ENCODE measurements at regions not wholly inside any gene's neighbourhood (a gene's known extent, or its start where the extent isn't known, plus 50 kb on each side); places are given as distances from the start of the nearest gene placed in this dataset.

GRCh38 chr2:226411205-226411604 is 388.4 kb downstream of the IRS1 start:
- no peak for TF ChIP-seq CTCF (IDR thresholded peaks at IDR 0.05; ENCODE audit: control extremely low read depth, extremely low read depth)
- H3K4me3 ChIP-seq = no peak overlapping the region
- peaks cover 0 to 10% (median 4%) of the 10 kb centered on the region in 5 donors for H3K4me1 ChIP-seq (ENCODE audit: control insufficient read depth in 5 of 5, insufficient read depth in 5 of 5, low read length in 5 of 5)
- H3K9me3 ChIP-seq (ENCODE audit: control insufficient read depth in 4 of 4, insufficient read depth in 3 of 4, low read length in 3 of 4) = no peaks in the 10 kb centered on the region
- no peak overlapping the region for H3K27ac ChIP-seq (ENCODE audit: low read depth in 1 of 2, low read length in 1 of 2)
- ATAC-seq (ENCODE audit: insufficient read depth, low FRiP score) (no peak), DNase-seq (no peak)
- 73 to 87% methylated on average over 3 of the region's 3 CpGs for WGBS, 2 donors
- H3K27me3 ChIP-seq (ENCODE audit: control insufficient read depth in 3 of 3, insufficient read depth in 3 of 3, low read length in 2 of 3) = no peaks in the 10 kb centered on the region
- H3K36me3 ChIP-seq (ENCODE audit: control insufficient read depth in 4 of 4, insufficient read depth in 4 of 4, low read length in 4 of 4) = no peaks in the 10 kb centered on the region
- H3K9ac ChIP-seq (ENCODE audit: insufficient read depth in 1 of 2, low read length in 2 of 2) = no peak overlapping the region

- H3K9ac ChIP-seq (ENCODE audit: insufficient read depth in 1 of 2, low read length in 2 of 2) = no peak overlapping the region
- 59 to 63% methylated on average over 4 of the region's 4 CpGs for WGBS, 2 donors
- peaks cover 0 to 10% (median 4%) of the 10 kb centered on the region in 5 donors for H3K4me1 ChIP-seq (ENCODE audit: control insufficient read depth in 5 of 5, insufficient read depth in 5 of 5, low read length in 5 of 5)
- H3K27me3 ChIP-seq (ENCODE audit: control insufficient read depth in 3 of 3, insufficient read depth in 3 of 3, low read length in 2 of 3) = no peaks in the 10 kb centered on the region
- TF ChIP-seq CTCF (IDR thresholded peaks at IDR 0.05; ENCODE audit: control extremely low read depth, extremely low read depth) = no peak
- DNase-seq (peak in 2 of 3 donors; percentile 68 to 74), ATAC-seq (ENCODE audit: insufficient read depth, low FRiP score) (no peak)
- H3K36me3 ChIP-seq (ENCODE audit: control insufficient read depth in 4 of 4, insufficient read depth in 4 of 4, low read length in 4 of 4) = no peaks in the 10 kb centered on the region
- H3K9me3 ChIP-seq (ENCODE audit: control insufficient read depth in 4 of 4, insufficient read depth in 3 of 4, low read length in 3 of 4) = no peaks in the 10 kb centered on the region
- no peak overlapping the region for H3K4me3 ChIP-seq
- H3K27ac ChIP-seq (ENCODE audit: low read depth in 1 of 2, low read length in 1 of 2) = no peak overlapping the region
Observed at GRCh38 chr2:226410247-226410835, 389.3 kb downstream of the IRS1 start.

GRCh38 chr2:226409134-226409533 is 390.5 kb downstream of the IRS1 start:
- peaks cover 0 to 7% (median 4%) of the 10 kb centered on the region in 5 donors for H3K4me1 ChIP-seq (ENCODE audit: control insufficient read depth in 5 of 5, insufficient read depth in 5 of 5, low read length in 5 of 5)
- no peak for ATAC-seq (ENCODE audit: insufficient read depth, low FRiP score)
- TF ChIP-seq CTCF (IDR thresholded peaks at IDR 0.05; ENCODE audit: control extremely low read depth, extremely low read depth) = no peak
- no peaks in the 10 kb centered on the region for H3K27me3 ChIP-seq (ENCODE audit: control insufficient read depth in 3 of 3, insufficient read depth in 3 of 3, low read length in 2 of 3)
- no peak overlapping the region for H3K9ac ChIP-seq (ENCODE audit: insufficient read depth in 1 of 2, low read length in 2 of 2)
- H3K9me3 ChIP-seq (ENCODE audit: control insufficient read depth in 4 of 4, insufficient read depth in 3 of 4, low read length in 3 of 4) = no peaks in the 10 kb centered on the region
- WGBS, 2 donors = 83 to 93% methylated on average over 1 of the region's 1 CpG
- no peak overlapping the region for H3K4me3 ChIP-seq
- H3K27ac ChIP-seq (ENCODE audit: low read depth in 1 of 2, low read length in 1 of 2) = no peak overlapping the region
- DNase-seq = no peak
- H3K36me3 ChIP-seq (ENCODE audit: control insufficient read depth in 4 of 4, insufficient read depth in 4 of 4, low read length in 4 of 4) = no peaks in the 10 kb centered on the region

- no peak for ATAC-seq (ENCODE audit: insufficient read depth, low FRiP score)
- 75 to 82% methylated on average over 4 of the region's 4 CpGs for WGBS, 2 donors
Observed at GRCh38 chr2:226408141-226408540, 391.5 kb downstream of the IRS1 start.

More at GRCh38 chr2:226408141-226408540, 391.5 kb downstream of the IRS1 start:
- H3K9ac ChIP-seq (ENCODE audit: insufficient read depth in 1 of 2, low read length in 2 of 2) = no peak overlapping the region
- H3K4me1 ChIP-seq (ENCODE audit: control insufficient read depth in 5 of 5, insufficient read depth in 5 of 5, low read length in 5 of 5) = peaks cover 0 to 6% (median 3%) of the 10 kb centered on the region in 5 donors
- no peaks in the 10 kb centered on the region for H3K36me3 ChIP-seq (ENCODE audit: control insufficient read depth in 4 of 4, insufficient read depth in 4 of 4, low read length in 4 of 4)
- H3K9me3 ChIP-seq (ENCODE audit: control insufficient read depth in 4 of 4, insufficient read depth in 3 of 4, low read length in 3 of 4) = no peaks in the 10 kb centered on the region
- no peak for TF ChIP-seq CTCF (IDR thresholded peaks at IDR 0.05; ENCODE audit: control extremely low read depth, extremely low read depth)
- no peak for DNase-seq
- no peak overlapping the region for H3K4me3 ChIP-seq
- H3K27ac ChIP-seq (ENCODE audit: low read depth in 1 of 2, low read length in 1 of 2) = no peak overlapping the region
- H3K27me3 ChIP-seq (ENCODE audit: control insufficient read depth in 3 of 3, insufficient read depth in 3 of 3, low read length in 2 of 3) = no peaks in the 10 kb centered on the region

All from lung (tissue), 11 donors.